ENCODE measurements at regions not wholly inside any gene's neighbourhood (a gene's known extent, or its start where the extent isn't known, plus 50 kb on each side); places are given as distances from the start of the nearest gene placed in this dataset.

DNA sequence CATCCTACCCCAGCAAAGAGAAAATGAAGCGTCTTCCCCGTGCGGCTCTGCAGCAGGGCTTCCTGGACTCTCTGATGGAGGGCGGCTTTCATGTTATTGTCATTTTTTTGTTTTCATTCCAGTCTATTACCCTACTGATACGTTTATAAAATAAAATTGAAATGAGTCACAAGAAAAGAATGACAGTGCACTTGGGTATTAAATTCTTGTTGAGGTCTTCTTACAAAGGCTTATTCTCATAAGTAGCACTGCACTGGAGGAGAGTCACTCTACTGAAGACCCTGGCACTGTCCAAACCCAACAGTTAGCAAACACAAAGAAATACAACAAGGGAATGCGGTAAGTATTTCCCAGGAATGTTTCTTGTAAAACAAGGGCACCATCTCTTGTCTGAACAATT, 379.3 kb downstream of the MAFB start:
- ATAC-seq (ENCODE audit: poor library complexity) = no peak
- no peaks in the 10 kb centered on the region for H3K4me1 Mint-ChIP-seq (ENCODE audit: low read depth)

DNA sequence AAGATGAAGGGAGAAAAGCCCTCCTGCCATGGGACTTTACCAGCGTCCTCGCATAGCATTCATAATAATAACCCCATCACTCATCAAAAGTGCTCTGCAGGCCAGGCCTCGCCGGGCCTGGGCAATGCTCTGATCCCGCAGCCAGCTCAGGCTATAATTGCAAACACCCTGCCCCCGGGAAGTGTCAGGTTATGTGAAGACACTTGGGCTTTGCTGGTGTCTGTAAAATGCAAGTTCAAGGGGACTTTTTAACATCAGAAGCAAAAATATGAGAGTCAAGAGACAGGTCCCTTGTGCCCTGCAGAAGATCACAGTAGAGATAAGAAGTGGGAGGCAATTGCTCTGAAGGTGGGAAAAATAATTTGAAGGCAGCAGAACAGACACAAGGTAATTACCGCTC, 381.0 kb downstream of the MAFB start:
- H3K36me3 Mint-ChIP-seq (ENCODE audit: low read depth) = no peaks in the 10 kb centered on the region
- POLR2A ChIA-PET = no interaction called here

More for the DNA sequence above, 379.3 kb downstream of the MAFB start:
- H3K4me3 ChIP-seq (ENCODE audit: low read length) = no peak overlapping the region
- DNase-seq = no peak
- H3K27ac ChIP-seq (ENCODE audit: low read depth in 1 of 2, low read length in 2 of 2) = no peak overlapping the region
- intact Hi-C loops (cut with DNase I, micrococcal nuclease) = no loop called here
- H3K36me3 Mint-ChIP-seq (ENCODE audit: low read depth) = no peaks in the 10 kb centered on the region
- no peaks in the 10 kb centered on the region for H3K27me3 Mint-ChIP-seq
- TF ChIP-seq, protein P1, sequence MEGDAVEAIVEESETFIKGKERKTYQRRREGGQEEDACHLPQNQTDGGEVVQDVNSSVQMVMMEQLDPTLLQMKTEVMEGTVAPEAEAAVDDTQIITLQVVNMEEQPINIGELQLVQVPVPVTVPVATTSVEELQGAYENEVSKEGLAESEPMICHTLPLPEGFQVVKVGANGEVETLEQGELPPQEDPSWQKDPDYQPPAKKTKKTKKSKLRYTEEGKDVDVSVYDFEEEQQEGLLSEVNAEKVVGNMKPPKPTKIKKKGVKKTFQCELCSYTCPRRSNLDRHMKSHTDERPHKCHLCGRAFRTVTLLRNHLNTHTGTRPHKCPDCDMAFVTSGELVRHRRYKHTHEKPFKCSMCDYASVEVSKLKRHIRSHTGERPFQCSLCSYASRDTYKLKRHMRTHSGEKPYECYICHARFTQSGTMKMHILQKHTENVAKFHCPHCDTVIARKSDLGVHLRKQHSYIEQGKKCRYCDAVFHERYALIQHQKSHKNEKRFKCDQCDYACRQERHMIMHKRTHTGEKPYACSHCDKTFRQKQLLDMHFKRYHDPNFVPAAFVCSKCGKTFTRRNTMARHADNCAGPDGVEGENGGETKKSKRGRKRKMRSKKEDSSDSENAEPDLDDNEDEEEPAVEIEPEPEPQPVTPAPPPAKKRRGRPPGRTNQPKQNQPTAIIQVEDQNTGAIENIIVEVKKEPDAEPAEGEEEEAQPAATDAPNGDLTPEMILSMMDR (IDR thresholded peaks at IDR 0.05) = no peak
- peaks cover 0 to 4% of the 10 kb centered on the region in 2 experiments for H3K9me3 ChIP-seq (ENCODE audit: control insufficient read depth in 1 of 2, insufficient read depth in 1 of 2, low read length in 2 of 2)
- H3K27ac Mint-ChIP-seq = no peak overlapping the region
- POLR2A ChIA-PET = no interaction called here
- H3K27me3 ChIP-seq (ENCODE audit: control insufficient read depth in 1 of 2, insufficient read depth in 2 of 2, low read length in 2 of 2) = no peaks in the 10 kb centered on the region
- no peak overlapping the region for H3K4me3 Mint-ChIP-seq
- no peaks in the 10 kb centered on the region for H3K36me3 ChIP-seq (ENCODE audit: insufficient read depth, low read length)
- H3K4me1 ChIP-seq (ENCODE audit: insufficient read depth, low read length) = no peaks in the 10 kb centered on the region
- H3K9me3 Mint-ChIP-seq = peaks cover 3% of the 10 kb centered on the region
- CTCF ChIA-PET = no interaction called here

DNA sequence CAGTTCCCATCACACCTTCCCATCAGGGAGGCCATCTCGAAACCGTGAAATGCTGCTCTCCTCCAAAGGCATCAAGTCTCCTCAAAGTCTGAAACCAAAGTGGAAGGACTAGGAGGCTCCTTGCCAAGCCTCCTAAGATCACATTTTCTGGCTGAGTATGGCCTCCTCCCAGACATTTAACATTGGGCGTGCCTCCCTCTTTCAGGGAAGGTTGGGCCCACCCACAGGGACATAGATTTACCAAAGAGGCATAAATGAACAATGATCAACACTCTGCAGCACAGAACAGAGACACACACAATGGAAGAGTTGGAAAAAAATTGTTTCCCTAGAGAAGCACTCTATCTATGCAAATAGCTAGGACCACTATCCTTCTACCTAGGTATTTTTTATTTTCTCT, 381.8 kb downstream of the MAFB start:
- ChIA-PET CTCF (no interaction called here), POLR2A (no interaction called here)
- no peaks in the 10 kb centered on the region for H3K36me3 Mint-ChIP-seq (ENCODE audit: low read depth)
- H3K4me3 Mint-ChIP-seq = no peak overlapping the region
- no peaks in the 10 kb centered on the region for H3K4me1 Mint-ChIP-seq (ENCODE audit: low read depth)
- intact Hi-C loops (cut with DNase I, micrococcal nuclease) = no loop called here
- no peaks in the 10 kb centered on the region for H3K4me1 ChIP-seq (ENCODE audit: insufficient read depth, low read length)
- TF ChIP-seq, protein P1 (IDR thresholded peaks at IDR 0.05) = no peak
- ATAC-seq (ENCODE audit: poor library complexity) (no peak), DNase-seq (no peak)
- H3K4me3 ChIP-seq (ENCODE audit: low read length) = no peak overlapping the region
- no peaks in the 10 kb centered on the region for H3K27me3 ChIP-seq (ENCODE audit: control insufficient read depth in 1 of 2, insufficient read depth in 2 of 2, low read length in 2 of 2)
- no peaks in the 10 kb centered on the region for H3K27me3 Mint-ChIP-seq
- no peak overlapping the region for H3K27ac Mint-ChIP-seq
- peaks cover under 1% of the 10 kb centered on the region for H3K9me3 Mint-ChIP-seq
- H3K36me3 ChIP-seq (ENCODE audit: insufficient read depth, low read length) = no peaks in the 10 kb centered on the region
- H3K9me3 ChIP-seq (ENCODE audit: control insufficient read depth in 1 of 2, insufficient read depth in 1 of 2, low read length in 2 of 2) = peaks cover 0 to 4% of the 10 kb centered on the region in 2 experiments
- no peak overlapping the region for H3K27ac ChIP-seq (ENCODE audit: low read depth in 1 of 2, low read length in 2 of 2)

More for the DNA sequence above, 381.0 kb downstream of the MAFB start:
- DNase-seq = no peak
- TF ChIP-seq, protein P1 (IDR thresholded peaks at IDR 0.05) = no peak
- H3K9me3 Mint-ChIP-seq = peaks cover 3% of the 10 kb centered on the region
- CTCF ChIA-PET = no interaction called here
- H3K9me3 ChIP-seq (ENCODE audit: control insufficient read depth in 1 of 2, insufficient read depth in 1 of 2, low read length in 2 of 2) = peaks cover 0 to 4% of the 10 kb centered on the region in 2 experiments
- no peak overlapping the region for H3K27ac ChIP-seq (ENCODE audit: low read depth in 1 of 2, low read length in 2 of 2)
- H3K4me1 Mint-ChIP-seq (ENCODE audit: low read depth) = no peaks in the 10 kb centered on the region
- no peaks in the 10 kb centered on the region for H3K27me3 ChIP-seq (ENCODE audit: control insufficient read depth in 1 of 2, insufficient read depth in 2 of 2, low read length in 2 of 2)
- H3K4me3 ChIP-seq (ENCODE audit: low read length) = no peak overlapping the region
- intact Hi-C loops (cut with DNase I, micrococcal nuclease) = no loop called here
- no peaks in the 10 kb centered on the region for H3K36me3 ChIP-seq (ENCODE audit: insufficient read depth, low read length)
- H3K27me3 Mint-ChIP-seq = no peaks in the 10 kb centered on the region
- H3K4me1 ChIP-seq (ENCODE audit: insufficient read depth, low read length) = no peaks in the 10 kb centered on the region
- H3K27ac Mint-ChIP-seq = no peak overlapping the region
- ATAC-seq (ENCODE audit: poor library complexity) = no peak
- no peak overlapping the region for H3K4me3 Mint-ChIP-seq
